GM21515 (cell line): ENCODE measurements at regions not wholly inside any gene's neighbourhood (a gene's known extent, or its start where the extent isn't known, plus 50 kb on each side); places are given as distances from the start of the nearest gene placed in this dataset.
"Not testable (repeated sequence)": the region's sequence is repeated elsewhere in the genome, so short reads cannot be mapped to it uniquely, and the experiment has no call there.

Experiments
- ATAC-seq: cut with Tn5 transposase; IDR thresholded peaks from one replicate; pipeline ENCODE4 v1.9.1; 2021; ENCODE audit not compliant: unreplicated experiment

DNA sequence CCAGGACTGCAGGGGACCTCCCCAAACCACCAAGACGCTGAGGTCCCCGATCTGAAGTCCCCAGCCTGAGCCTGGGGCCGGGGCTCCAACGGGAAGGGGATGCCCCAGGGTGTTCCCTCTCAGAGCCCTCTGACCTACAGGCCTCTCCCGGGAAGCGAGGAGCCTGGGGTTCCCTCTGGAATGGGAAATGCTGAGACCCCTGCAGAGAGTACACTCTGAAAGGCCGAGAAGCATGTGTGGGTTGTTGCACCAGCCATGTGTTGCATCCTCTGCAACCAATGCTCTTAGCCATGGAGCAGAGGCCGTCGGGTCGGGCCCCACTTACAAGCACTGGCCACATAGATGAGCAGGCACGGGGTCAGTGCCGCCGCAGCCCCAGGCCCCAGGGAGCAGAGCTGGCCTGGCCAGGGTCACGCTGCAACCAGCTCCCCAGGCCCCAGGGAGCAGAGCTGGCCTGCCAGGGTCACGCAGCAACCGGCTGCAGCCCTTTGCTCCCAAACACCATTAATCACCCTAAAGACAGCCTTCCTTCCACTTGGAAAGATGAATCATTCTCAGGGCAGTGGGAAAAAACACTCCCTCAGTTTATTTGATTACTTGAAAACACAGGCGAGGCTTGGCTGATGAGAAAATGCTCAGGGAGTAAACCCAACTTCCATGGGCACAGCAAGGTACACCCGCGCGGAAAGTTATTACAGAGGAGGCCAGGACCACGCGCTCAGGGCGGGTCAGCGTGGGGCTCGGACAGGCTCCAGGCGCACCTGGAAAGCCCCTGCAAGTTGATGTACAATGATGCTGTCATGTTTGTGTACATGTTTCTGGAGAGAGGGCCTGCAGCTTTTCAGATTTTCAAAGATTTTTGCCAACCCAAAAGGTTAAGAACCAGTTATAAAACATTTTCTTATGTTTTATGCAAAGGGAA lies 78.0 kb upstream of the AFDN start:
- no peak for ATAC-seq

DNA sequence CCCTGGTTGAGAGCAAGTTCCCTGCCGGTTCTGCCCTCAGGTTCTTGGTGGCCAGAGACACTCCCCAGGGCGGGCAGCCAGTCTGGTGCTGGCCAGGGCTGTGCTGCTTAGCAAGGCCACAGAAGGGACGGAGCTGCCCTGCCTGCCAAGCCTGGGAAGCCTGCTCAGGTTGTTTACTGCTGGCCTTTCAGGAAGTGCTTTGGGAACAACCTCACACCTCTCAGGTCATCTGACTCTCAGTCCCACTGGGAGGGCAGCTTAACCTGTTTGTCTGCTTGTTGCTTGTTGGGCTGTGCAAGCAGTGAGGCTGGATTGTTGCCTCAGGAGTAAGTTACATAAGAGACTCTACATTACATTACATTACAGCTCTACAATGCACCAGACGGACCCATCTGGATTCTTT lies 75.8 kb upstream of the AFDN start:
- ATAC-seq: no peak

DNA sequence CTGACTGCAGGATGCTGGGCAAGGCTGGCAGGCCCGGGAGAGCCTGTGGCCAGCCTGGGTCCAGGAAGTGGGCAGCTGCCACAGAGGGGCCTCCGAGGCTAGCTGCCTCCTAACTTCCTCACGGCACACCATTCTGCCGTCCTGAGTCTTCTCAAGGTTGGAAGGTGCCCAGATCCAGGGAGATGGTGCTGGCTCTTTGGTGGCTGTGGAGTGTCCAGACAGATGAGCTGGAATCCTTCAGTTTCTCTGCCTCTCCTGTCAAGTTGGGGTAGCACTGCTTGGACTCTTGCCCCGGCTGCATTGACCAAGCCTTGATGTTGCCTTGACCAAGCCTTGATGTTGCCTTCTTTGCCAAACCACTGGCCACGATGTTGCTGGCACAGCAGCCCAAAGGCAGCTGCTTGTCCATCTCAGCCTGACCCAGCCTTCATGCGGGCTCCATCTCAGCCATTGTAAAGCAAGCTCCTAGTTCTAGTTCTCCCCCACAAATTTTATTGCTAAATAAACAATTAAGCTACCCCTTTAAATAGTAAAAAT lies 75.1 kb upstream of the AFDN start:
- ATAC-seq: no peak

DNA sequence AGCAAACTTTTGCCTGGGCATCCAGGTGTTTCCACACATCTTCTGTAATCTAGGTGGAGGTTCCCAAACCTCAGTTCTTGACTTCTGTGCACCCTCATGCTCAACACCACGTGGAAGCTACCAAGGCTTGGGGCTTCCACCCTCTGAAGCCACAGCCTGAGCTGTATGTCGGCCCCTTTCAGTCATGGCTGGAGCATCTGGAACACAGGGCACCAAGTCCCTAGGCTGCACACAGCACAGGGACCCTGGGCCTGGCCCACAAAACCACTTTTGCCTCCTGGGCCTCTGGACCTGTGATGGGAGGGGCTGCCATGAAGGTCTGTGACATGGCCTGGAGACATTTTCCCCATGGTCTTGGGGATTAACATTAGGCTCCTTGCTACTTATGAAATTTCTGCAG lies 73.4 kb upstream of the AFDN start:
- ATAC-seq: not testable (repeated sequence)

DNA sequence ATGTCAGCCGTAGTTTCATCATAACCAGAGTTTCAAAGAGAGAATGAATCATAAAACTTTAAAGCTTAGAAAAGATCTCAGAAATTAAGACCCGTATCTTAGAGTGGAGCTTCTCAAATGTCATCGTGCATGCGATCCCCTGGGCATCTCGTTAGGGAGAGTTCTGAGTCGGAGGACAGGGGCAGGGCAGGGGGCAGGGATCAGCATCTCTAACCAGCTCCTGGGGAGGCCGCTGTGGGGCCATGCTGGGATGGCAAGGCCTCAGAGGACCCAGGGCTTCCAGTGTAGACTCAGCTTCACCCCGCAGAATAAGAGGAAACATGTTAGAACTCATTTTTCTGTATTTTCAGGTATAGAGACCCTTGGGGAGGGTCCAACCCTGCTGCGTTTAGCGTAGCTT lies 72.0 kb upstream of the AFDN start:
- ATAC-seq: no peak

DNA sequence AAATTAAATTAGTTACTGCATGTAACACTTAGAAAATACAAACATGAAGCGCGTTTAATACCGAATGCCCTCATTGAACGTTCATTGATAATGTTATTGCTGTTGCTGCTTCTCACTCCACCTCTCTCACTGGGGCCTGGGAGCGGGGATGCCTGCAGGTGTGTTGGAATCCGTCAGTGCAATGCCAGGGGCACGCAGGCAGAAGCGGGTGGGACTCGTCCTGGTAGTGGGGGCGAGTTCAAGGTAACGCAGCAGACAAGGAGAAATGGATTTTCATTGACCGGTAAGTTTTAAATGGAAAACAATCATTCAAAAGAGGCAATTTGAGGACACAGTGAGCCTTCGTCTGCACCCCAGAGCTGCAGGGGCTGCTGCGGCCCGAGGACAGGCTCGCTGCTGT lies 71.2 kb upstream of the AFDN start:
- ATAC-seq: no peak

DNA sequence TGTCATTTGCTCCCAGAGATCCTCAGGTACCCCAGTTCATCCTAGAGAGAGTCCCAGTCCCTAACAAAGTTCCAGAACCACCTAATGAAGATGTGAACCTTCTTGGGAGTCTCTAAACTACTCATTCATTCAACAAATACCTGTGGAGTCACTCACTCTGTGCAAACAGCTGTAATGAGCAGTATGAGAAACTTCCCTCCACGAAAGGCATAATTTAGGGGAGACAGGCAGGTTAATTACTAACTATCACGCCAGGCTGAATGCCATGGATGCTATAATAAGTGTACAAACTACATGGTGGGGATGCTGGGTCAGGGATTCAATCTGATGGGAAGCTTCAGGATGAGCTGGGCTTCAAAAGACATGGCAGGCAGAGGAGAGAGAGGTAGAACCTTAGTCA lies 70.1 kb upstream of the AFDN start:
- no peak for ATAC-seq

DNA sequence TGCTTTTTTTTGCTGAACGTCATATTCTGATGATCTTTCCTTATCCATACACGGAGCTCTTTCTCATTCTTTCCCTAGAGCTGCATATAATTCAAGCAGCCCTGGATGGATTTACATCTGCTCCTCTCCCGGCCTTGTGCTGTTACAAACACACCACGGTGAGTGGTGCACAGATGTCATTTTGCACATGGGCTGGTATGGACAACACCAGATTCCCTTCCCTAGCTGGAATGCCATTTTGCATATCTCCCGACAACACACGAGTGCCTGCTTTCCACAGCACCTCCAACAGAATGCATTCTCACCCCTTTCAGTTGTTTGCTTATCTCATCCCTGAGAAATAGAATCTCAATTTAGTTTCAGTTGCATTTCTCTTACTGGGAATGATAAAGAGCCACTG lies 69.5 kb upstream of the AFDN start:
- ATAC-seq: no peak

DNA sequence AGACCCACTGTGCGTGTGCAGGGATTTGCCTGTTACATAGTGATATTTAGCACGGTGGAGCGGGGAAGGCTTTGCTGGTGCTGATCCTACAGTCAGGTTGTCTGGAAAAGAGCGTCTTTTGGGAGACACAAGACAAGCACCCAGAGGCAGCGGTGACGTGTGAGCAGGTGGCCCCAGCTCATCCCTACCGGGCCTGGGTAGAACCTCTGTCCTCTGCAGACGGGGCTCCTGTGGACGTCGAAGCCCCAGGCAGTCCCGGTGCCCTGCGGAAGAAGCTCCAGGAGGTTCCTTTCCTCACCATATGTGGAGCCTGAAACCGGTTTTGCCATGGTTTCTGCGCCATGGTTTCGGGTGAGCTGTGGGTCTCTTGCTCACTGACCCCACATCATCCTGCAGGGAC lies 68.9 kb upstream of the AFDN start:
- ATAC-seq: no peak

DNA sequence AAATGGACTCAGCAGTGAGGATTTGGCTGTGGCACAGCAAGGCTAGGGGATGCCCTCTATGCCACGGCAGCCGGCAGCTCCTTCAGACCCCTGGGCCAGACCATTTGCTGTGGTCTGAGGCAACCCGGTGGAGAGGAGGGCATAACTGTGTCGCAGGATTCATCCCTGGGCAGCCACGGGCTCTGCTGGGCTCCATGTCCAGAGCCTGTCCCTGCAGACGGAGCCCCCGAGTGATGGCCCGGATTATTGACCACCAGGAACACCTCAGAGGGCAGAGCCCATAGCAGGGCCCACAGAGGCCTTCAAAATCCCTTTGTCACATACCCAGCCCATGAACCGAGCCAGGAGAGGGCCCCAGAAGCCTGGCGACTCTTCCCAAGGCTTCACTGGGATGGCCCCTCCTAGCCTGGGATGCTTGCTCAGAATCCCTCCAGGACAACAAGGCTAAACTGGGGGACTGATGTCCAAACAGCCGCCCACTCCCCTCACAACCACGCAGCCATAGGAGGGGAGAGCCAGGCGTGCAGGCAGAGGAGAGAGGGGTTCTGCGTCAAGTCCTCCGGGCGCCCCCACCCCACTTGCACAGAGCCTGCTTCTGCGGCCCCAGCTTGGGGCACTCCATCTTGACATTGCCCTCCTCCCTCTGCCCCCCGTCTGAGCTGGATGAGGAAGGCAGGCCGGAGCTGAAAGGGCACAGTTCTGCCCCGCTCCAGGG lies 68.2 kb upstream of the AFDN start:
- ATAC-seq: no peak

DNA sequence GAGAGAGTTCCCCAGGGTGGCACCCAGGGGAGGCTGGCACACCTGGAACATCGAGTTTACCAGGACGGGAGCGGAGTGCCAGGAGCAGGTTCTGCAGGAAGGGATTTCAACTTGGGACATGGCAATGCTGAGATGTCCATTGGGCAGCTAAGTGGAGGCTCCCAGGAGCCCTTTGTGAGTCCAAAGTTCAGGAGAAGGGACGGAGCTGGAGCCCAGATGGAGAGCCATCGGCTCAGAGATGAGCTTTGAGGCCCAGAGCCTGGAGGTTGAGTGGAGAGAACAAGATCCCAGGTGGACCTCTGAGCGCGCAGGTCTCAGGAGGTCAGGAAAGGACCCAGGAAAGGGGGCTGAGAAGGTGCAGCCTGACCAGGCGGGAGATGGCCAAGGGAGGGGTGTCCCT lies 67.5 kb upstream of the AFDN start:
- no peak for ATAC-seq

DNA sequence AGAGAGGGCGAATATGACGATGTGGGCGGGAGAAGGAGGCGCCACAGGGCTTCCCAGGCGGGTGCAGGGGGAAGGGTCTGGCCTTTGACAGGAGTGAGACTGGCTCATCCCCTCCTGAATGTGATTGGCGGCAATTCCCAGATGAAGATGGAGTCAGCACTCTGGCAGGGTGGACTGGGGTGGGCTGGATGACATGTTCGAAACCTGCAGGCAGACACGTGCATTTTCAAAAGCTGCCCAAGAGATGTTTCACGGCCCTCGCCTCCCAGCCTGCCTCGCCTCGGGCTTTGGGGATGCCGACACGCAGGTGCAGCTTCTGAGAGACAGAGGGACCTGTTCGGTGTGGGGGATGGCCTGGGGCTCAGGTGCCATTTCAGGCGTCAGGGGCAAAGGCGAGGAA lies 66.8 kb upstream of the AFDN start:
- ATAC-seq: no peak

DNA sequence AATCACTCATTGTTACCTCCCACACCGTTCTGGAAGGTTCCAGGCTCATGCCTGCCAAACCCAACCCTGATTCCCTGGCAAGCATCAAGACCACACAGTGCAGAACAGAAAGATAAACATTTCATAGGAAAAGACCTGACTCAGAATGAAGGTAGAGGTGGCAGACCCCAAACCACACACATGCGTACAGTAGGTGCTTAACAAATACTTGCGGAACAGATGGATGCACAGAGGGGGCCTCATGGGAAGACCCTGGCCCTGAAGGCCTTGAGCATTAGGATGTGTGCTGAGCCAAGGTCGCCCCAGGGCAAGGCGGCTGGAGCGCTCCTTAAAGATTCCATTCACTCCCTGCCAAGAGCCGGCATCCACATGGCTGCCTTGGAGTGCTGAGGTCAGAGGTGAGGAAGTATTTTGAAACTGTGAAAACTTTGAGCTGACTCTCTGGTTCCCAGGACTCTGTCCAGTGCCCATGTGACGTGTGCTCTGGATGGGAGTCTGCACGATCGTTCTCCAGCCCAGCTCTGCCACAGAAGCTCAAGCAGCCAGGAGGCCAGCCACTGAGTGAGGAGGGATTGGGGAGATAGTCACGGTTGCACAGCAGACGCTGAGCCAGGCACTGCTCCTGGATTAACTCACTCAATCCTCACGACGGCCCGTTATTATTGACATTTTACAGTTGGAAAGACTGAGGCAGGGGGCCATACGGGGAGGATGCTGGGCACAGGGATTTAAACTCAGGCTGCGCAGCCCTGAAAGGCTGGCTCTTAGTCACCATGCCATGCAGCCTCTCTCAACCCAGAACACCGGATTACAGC lies 65.5 kb upstream of the AFDN start:
- ATAC-seq: no peak

DNA sequence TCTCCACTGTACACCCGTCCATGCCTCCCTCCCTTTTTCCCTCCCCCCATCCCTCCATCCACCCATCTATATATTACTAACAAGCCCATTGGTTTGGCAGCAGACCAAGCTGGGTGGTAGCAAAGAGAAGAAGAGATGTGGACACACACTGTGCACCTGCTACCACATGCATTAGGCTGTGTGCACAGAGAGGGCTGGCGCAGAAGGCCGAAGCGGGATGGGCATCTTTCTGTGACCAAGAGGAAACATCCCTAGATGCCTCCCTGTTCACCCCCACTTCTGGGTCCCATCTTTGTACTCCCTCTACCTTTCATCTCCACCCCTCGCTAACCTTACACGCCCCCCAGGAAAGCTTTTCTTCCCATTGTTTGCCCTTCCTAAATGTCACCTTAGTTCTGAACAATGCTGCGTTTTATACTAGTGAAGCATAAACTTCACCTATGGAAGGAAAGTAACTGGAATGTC lies 64.9 kb upstream of the AFDN start:
- no peak for ATAC-seq

DNA sequence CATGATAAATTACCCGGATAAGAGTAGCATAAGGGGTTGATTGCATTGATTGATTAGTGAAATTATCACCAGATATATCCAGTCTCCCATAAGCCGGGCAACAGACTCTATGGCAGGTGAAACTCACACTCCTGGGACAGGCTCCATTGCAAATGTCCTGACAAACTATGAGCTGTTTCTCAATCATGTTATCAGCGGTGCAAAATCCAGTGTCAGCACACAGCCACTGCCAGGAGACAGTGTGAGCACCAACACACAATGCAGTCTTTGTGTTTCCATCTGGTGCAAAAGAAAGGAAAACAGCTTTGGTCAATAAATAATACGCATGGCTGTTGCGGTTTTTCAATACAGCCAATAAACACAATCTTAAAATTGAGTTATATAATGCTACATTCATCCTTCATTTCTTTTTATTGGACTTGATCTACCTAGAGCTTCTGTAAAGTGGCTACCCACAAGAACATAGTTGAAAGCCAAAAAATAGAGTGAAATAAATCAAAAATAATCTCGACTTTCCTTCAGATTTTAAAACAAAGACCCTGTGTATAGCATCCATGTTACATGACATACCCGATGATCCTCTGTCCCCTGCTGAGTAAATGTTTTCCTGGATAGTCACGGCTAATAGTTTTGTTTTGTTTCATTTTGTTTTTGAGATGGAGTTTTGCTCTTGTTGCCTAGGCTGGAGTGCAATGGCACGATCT lies 64.3 kb upstream of the AFDN start:
- no peak for ATAC-seq

DNA sequence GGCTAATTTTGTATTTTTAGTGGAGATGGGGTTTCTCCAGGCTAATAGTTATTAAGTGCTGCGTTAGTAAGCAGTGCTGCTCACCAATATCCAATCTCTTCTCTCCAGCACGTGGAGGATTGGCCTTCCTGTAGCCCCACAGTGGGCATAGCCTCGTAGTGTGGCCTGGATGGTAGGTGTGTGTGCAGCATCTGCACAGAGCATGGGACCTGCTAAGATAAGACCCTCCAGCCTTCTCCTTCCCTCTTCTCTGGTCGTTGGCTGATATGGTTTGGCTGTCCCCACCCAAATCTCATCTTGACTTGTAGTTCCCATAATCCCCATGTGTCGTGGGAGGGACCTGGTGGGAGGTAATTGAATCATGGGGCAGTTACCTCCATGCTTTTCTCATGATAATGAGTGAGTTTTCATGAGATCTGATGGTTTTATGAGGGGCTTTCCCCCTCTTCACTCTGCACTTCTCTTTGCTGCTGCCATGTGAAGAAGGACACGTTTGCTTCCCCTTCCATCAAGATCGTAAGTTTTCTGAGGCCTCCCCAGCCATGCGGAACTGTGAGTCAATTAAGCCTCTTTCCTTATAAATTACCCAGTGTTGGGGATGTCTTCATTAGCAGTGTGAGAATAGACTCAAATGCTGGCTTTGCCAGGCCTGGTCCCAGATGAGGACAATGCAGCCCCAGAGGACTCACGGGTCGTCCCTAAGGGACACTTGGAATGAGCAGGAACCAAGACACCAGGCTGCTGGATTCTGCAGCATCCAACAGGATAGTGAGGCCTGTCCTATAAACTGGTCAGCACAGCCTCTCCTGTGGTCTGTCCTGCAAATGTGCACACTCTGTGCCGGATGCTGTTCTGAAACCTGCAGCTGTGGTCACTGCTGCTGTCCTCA lies 63.4 kb upstream of the AFDN start:
- no peak for ATAC-seq

DNA sequence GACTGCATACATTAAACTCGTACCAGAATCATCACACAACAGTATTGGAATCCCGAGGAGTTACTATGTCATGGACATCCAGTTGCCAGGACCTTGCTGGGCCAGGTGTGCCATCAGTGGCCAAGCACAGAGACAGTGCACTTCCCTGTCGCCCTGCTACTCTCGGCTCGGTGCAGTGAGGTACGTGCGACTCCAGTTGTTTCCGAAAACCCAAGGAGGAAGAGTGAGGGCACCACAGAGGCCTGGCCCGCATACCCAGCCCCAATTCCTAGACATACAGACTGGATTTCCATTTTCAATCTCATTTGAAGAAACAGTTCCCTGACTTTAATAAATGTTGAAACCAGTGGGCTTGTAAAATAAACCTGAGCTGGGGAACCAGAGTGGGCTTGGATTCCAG lies 62.5 kb upstream of the AFDN start:
- no peak for ATAC-seq

DNA sequence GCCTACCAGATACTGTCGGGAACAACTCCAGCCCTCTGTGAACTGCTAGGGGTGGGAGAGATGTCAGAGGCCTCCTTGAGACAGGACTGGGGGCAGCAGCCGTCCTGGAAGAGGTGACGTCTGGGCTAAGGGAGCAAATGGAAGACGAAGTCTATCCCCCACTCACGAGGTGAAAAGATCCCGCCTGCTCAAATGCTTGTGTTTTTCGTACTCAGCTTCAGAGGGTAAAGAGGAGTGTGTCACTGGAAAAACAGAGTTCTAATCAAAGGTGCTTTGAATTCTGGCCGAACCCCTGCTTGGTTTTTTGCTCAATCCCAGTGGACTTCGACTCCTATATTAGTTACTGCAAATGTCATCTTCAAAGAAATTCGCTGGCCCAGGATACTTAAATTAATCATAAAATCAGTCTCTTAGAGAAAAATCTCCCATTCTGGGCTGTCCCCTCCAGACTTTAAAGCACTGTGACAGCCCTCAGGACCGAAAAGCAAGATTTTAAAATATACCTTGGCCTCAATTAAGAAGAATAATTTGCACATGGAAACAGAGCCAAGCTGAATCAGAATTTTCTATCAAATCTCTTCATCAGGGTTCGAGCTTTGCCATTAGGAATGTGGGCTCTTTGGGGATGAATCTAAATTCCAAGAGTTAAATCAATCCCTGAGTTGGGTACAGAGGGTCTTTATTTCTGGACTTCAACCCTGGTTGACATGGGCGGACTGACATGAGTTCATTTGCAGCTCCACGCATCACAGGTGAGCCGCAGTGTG lies 61.8 kb upstream of the AFDN start:
- no peak for ATAC-seq
